HG02678 (cell line): ENCODE measurements at regions not wholly inside any gene's neighbourhood (a gene's known extent, or its start where the extent isn't known, plus 50 kb on each side); places are given as distances from the start of the nearest gene placed in this dataset.
"Not testable (repeated sequence)": the region's sequence is repeated elsewhere in the genome, so short reads cannot be mapped to it uniquely, and the experiment has no call there.

Experiments
- ATAC-seq: cut with Tn5 transposase; IDR thresholded peaks from one replicate; pipeline ENCODE4 v1.9.1; 2021; ENCODE audit warnings: mild to moderate bottlenecking, moderate library complexity; ENCODE audit not compliant: unreplicated experiment

DNA sequence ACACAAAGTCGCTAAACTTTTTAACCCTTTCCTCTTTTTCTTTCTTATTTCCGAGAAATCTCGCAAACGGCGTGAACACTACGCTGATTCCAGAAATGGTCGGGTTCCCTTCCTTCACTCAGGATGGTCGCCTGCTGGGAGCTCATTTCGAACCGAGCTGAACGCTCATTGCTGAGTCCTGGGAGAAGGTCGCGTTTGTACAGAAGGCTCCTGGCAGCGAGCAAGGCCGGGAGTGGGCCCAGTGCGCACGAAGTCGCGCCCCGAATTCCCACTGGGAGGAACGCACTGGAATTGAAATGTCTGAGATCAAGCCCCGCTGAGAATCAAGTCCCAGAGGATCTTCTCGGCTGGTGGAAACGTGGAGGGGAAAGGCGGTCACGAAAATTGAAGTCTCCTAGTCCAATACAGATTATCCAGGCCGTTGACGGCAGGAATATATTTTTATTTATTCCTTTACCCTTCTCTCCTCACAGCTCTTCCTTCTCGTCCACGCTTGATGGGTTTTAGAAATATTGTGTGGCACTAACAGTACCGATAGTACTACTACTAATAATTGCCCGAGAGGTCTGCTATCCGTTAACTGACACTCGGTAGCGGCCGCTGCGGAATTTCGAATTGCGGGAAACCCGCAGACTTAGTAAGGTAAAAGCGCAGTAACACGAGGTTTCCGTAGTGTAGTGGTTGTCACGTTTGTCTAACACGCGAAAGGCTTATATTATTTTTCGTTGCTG, 207.2 kb upstream of the ZNF184 start:
- peak; percentile 29 for ATAC-seq

DNA sequence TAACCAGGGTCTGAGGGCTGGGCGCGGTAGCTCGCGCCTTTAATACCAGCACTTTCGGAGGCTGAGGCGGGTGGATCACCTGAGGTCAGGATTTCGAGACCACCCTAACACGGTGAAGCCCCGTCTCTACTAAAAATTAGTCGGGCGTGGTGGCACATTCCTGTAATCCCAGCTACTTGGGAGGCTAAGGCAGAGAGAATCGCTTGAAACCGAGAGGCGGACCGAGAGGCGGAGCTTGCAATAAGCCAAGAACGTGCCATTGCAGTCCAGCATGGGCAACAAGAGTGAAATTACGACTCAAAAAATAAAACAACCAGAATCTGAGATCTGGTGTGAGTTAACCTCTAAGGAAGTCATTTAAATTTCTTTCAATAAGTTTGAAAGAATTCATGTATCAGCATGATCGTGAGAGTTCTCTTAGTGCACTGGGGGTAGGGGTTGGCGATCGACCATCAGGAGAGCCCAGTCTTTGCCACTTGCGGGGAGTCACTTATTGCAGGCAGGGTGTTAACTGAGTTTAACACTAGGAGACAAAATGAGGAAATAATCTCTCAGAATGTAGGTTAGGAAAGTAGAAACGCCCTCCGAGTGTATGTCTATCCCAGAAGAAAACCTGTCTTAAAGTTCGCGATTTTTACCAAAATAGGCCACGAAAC, 206.5 kb upstream of the ZNF184 start:
- ATAC-seq = no peak

DNA sequence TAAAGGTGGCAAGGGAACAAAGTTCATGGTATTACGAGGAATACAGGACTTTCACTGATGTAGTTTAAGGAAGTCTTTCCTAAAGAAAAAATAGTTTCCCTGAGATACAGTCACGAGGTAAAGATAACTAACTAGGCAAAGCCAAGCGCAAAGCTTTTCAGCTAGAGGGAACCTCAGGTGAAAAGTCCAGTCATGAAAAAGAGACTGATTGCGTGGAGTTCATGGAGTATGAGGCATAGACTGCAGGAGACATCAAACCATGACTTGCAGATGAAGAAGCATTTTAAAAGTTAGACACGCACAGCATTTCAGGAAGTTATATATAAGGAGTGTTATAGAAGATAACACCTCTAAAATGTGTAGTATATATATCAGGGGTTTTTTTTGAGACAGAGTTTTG, 205.6 kb upstream of the ZNF184 start:
- ATAC-seq = no peak

DNA sequence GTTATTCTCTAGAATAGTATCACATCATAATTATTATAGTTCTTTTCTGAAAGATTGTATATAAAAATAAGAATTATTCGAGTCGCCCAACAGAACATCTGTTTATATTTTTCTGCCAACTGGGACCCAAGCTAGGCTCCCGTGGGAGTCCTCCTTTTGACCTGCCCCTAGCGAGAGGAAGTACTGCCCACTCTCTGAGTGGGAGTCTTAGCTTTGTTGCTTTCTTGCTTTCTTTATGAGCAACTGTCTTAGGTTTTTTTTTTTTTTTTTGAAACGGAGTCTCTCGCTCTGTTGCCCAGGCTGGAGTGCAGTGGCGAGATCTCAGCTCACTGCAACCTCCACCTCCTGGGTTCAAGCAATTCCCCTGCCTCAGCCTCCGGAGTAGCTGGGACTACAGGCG, 202.0 kb upstream of the ZNF184 start:
- ATAC-seq = no peak

DNA sequence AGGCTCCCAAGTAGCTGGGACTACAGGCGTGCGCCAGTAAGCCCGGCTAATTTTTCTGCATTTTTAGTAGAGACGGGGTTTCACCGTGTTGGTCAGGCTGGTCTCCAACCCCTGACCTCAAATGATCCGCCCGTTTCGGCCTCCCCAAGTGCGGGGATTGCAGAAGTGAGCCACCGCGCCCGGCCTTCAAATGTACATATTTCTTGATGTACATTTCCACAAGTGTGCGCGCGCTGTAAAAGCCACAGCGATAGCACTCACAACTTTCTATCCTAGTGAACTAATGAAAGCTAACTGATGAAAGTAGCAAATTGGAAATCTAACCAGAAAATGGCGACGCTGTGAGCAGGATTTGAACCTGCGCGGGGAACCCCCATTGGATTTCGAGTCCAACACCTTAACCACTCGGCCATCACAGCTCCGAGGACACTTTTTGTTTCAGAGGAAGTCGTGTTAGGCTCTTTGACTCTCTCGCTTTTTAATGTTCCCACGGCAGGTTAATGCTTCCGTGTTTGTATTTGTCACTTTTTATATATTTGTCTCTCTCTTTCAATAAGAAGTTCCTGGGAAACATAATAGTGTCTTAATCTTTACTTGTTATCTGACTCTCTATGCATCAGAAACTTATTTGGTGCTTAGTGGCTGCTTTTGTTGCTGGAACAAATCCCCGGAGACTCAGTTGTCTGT, 199.4 kb upstream of the ZNF184 start:
- peak; percentile 63 for ATAC-seq

DNA sequence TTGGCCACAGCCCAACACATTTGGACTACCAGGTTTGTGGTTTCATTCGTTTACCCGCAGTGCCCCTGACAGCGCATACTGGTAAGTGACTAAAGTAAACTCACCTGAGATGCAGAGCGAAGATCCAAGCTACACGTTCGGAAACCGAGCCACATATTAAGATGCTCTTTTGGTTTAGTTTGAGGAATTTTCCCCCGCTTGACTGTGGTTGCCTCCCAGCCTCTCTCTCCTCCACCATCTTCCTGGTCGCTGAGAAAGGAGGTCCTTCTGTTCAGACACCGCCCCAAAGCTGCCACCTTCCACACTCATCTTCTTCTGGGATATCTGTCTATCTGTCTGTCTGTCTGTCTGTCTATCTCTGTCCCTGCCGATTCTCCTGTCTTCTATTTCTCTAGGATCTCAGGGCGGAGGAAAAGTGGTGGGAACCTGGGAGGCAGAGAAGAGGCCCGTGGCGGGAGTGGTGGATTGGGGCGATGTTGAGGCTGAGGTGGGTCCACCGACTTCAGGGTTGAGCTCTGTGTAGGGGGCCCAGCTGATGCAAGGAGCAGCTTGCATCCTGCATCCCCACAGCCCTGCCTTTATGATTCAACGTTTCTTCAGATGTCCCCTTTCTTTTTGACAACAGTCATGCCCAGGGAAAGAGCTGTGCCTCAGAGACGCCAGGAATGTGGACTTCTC, 196.9 kb upstream of the ZNF184 start:
- ATAC-seq = no peak

DNA sequence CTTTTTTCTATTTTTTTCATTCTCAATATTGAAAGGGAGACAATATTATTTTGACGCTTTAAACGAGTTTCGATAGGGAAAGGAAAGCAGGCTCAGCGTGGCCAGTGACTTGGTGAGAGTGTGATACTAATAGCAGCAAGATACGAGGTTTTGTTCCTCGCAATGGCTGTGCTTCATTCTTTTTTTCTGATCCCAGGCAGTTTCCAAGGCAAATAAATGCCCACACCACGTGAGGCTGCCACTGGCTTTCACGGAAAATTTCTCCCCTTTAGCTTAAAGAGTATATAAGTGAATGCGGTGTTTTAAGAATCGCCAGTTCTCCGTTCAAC, 196.4 kb upstream of the ZNF184 start:
- no peak for ATAC-seq

DNA sequence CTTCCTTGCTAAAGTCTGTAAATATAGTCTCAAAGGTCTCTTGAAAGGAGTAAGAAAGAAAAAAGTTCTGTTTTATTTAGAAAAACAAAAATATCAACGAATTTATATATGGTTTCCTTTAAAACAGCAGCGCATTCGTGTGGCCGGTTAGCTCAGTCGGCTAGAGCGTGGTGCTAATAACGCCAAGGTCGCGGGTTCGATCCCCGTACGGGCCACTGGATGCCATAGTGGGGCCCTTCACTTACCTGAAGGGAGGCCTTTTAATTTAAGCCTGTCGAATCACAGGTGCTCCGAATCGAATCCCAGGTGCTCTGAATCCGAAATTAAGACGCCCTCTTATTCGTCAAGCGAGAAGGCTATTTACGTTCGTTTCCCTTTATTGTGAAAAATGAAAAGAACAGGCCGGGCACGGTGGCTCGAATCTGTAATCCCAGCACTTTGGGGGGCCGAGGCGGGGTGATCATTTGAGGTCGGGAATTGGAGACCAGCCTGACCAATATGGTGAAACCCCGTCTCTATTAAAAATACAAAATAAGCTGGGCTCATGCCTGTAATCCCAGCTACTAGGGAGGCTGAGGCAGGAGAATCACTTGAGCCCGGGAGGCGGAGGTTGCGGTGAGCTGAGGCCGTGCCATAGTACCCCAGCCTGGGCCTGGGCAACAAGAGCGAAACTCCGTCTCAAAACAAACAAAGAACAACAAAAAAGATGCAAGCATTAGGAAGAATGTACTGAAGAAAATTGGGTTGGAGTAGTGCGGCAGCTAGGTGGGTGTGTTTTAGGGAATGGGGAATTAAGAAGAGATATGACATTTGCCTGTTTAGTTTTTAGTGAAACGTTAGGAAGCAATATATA, 195.8 kb upstream of the ZNF184 start:
- ATAC-seq = no peak

DNA sequence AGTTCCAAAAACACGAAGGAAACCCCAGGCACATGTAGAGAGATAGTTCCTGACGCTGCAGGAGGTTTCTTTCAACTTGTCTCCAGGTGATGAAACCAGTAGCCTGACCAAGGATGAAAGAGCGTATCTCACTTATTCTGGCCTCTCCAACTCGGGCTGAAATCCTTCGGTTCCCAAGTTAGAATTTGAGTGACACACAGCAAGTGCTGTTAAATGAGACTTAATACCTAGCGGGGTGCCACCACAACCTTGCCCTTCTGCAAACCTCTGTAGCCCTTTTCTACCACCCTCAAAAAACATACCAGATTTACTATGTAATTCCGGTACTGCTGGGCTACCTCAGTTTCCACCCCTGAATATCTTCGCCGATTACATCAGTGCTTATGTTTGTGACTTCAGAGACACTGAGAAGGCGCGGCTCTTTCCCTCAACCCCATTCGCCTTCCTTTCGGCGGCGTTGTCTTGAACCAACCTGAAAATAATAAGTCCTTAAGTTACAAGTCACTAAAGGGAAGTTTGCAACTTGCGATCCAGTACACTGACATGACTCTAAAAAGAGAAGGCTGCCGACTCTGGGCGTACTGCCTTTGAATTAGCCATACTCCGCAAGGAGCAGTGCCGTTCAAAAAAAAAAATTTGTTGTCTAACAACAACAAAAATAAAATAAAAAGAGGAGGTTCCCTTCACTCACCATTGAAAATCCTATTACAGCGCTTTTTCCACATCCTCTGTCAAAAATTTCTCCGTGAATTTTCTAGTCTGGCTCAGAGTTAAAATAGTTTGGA, 194.9 kb upstream of the ZNF184 start:
- no peak for ATAC-seq

DNA sequence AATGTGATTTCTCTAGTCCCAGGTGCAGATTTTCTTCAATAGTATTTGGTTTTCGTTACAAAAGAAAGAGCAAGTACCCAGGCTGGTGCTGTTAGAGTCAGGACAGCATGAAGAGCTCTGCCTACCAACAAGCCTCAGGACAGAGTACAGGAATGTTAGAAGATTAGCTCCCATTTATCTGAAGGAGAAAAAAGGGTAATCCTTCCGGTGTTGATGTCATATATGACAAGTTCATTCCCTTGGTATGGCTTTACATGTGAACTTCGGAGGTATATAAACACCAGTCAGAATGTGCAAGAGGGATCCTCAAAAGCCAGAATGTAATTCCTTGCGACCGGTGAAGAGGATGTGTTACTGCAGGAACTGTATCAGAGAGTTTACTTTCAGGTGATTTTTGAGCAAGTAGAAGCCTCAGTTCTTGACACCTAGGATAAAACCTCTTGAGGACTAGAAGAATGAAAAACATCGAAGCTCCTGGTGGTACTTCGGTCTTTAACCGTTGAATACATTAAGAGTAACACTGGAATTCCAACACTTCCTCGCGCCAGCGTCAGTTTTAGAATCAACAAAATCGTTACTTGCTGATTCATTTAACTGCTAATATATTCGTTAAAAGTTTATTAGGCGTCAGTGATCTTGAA, 194.2 kb upstream of the ZNF184 start:
- ATAC-seq = no peak

DNA sequence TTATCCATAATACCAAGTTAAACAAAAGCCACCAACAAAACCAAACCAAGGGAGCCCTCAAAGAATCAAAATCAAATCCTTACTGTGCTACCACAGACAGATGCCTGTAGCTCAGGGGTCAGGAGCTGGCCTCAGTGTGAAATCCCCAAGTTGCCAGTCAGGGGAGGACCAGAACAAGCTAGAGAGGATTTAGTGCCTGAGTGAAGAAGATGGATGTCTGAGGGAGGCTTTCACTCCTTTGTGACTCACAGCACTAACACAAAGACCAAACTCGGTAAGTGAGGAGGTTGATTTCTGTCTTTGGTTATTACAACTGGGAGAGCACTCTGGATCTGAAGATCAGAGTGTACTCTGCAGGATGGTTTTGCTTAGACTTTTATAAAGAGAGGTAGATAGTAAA, 189.9 kb upstream of the ZNF184 start:
- no peak for ATAC-seq

DNA sequence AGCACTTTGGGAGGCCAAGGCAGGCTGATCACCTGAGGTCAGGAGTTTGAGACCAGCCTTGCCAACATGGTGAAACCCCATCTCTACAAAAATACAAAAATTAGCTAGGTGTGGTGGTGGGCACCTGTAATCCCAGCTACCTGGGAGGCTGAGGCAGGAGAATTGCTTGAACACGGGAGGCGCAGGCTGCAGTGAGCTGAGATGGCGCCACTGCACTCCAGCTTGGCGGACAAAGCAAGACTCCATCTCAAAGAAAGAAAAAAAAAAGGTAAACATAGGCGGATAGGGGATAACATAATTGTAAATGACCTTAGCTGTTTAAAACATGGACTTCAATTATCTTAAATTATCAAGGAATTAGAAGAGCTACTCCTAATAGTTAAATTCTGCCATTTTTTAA, 189.3 kb upstream of the ZNF184 start:
- not testable (repeated sequence) for ATAC-seq

DNA sequence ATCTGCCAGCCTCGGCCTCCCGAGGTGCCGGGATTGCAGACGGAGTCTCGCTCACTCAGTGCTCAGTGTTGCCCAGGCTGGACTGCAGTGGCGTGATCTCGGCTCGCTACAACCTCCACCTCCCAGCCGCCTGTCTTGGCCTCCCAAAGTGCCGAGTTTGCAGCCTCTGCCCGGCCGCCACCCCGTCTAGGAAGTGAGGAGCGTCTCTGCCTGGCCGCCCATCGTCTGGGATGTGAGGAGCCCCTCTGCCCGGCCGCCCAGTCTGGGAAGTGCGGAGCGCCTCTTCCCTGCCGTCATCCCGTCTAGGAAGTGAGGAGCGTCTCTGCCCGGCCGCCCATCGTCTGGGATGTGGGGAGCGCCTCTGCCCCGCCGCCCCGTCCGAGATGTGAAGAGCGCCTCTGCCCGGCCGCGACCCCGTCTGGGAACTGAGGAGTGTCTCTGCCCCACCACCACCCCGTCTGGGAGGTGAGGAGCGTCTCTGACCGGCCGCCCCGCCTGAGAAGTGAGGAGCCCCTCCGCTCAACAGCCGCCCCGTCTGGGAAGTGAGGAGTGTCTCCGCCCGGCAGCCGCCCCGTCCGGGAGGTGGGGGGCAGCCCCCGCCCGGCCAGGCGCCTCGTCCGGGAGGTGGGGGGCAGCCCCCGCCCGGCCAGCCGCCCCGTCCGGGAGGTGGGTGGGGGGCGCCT, 180.4 kb upstream of the ZNF184 start:
- not testable (repeated sequence) for ATAC-seq

DNA sequence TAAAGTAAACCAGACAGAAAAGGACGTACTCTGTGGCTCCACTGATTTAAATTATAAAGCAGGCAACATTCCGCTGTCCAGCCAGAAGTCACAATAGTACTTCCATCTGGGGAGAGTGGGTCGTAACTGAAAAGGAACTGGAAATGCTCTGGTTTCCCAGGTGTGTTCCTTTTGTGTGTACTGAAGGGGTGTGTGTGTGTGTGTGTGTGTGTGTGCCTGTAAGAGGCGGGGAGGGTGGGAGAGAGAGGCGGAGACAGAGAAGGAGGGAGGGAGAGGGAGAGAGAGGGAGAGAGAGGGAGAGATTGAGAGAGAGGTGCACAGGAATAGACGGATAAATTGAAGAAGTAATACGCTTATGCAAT, 178.4 kb upstream of the ZNF184 start:
- ATAC-seq = no peak

DNA sequence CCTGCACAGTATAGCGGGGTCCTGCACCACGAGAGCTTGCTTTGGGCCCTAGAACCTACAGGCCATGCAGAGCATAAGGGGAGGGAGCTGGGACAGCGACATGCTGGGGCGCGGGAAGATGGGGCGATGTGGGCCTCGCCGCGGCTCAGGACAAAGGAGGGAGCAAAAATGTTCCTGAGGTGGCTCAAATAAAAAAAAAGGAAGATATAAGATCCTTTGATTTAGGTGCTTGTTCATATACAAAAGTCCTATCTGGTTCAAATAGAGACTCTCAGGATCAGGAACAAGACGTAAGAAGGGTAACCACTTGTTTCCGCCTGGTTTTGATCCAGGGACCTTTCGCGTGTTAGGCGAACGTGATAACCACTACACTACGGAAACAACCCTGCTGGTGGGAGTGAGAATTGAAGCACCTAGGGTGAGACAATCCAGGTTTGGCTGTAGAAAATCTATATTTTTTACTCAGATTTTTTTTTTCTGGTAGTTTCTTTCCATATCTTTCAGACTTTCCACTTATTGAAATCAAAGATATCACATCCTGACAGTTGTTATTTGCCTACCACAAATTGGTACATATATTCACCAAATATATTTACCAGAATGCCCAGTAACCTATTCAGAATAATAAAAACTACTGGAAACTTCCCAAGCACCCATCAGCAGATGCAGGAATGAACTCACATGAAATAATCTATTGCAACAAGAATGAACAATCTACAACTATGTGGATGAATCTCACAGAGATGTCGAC, 177.9 kb upstream of the ZNF184 start:
- peak; percentile 40 for ATAC-seq

DNA sequence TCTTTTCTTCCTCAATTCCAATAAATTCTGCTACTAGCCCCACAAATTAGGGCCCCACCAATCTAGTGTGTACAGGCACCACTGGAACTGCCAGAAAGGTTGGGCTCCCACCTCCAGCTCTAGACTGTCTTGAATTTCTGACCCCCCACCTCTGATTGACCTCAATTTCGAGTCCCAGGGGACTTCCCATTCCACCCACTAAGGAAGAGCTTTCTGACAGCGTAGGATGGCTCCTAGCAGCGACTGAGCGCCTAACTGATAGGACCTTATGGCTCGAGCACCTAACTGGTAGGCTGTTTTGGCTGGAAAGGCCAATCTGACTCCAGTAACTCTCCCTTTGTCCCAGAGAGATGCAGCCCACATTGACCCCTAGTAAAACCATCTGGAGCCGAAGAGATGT, 171.6 kb upstream of the ZNF184 start:
- ATAC-seq = no peak

DNA sequence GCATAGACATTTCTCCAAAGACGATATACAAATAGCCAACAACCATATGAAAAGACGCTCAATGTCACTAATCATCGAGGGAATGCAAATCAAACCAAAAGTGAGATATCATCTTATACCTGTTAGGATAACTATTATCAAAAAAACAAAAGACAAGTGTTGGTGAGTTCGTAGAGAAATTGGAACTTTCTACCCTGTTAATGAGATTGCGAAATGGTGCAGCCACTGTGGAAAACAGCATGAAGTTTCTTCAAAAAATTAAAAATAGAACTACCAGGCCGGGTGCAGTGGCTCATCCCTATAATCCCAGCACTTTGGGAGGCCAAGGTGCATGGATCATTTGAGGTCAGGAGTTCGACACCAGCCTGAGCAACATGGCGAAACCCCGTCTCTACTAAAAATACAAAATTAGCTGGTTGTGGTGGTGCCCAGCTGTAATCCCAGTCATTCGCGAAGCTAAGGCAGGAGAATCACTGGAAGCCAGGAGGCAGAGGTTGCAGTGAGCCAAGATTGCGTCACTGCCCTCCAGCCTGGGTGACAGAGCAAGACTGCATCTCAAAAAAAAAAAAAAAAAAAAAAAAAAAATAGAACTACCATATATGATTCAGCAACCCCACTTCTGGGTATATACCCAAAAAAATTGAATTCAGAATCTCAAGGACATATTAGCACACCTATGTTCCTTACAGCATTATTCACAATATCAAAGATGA, 170.0 kb upstream of the ZNF184 start:
- ATAC-seq = no peak

DNA sequence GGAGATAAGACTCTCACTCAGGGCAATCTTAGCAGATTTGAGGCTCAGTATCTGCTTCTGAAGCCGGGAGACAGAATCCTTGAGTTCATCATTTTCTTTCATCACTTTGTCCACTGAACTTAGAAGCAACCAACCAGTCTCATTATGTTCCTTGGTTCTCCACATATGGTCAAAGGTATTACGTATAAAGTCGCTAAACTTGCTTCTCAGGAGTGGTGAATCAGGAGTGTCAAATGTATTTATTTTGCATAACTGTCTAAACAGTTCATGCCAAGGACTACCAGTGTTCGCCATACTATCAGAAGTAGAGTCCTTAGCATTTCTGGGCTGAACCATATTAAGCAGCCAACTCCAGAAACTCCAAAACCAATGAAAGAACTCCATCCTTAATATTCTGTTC, 163.0 kb upstream of the ZNF184 start:
- ATAC-seq = not testable (repeated sequence)
